GM23338 (cell line): ENCODE measurements at regions not wholly inside any gene's neighbourhood (a gene's known extent, or its start where the extent isn't known, plus 50 kb on each side); places are given as distances from the start of the nearest gene placed in this dataset.

Source experiments
- ATAC-seq: fragments of 200-7000 bp; cut with Tn5 transposase; 3 replicates; pipeline ENCODE4 v1.9.1; 2020
- DNase-seq: peaks from one replicate; pipeline ENCODE4 v3.0.0-alpha.2; 2015; ENCODE audit warnings: low spot score
- H2AFZ ChIP-seq: fragments of 200-600 bp; sonication (generic); 2 replicates; pipeline ENCODE4 v1.8.0; 2016; ENCODE audit warnings: antibody characterized with exemption, mild to moderate bottlenecking, moderate library complexity
- H3F3A ChIP-seq: fragments of 200-600 bp; sonication (generic); replicated peaks from 2 replicates; pipeline ENCODE4 v1.8.0; 2017; ENCODE audit warnings: antibody characterized with exemption, mixed run types, low read depth
- H3K27ac ChIP-seq: fragments of 200-600 bp; sonication (generic); 2 replicates; pipeline ENCODE4 v1.6.1; 2016; ENCODE audit warnings: low read depth
- H3K27me3 ChIP-seq: fragments of 200-600 bp; sonication (generic); 2 replicates; pipeline ENCODE4 v1.8.0; 2016; ENCODE audit warnings: mild to moderate bottlenecking, mixed run types, moderate library complexity; ENCODE audit not compliant: insufficient read depth
- H3K36me3 ChIP-seq: fragments of 200-600 bp; sonication (generic); 2 replicates; pipeline ENCODE4 v1.8.0; 2016; ENCODE audit warnings: mild to moderate bottlenecking; ENCODE audit not compliant: insufficient read depth
- H3K4me1 ChIP-seq: fragments of 200-600 bp; sonication (generic); 2 replicates; pipeline ENCODE4 v1.8.0; 2016; ENCODE audit warnings: mild to moderate bottlenecking, moderate library complexity; ENCODE audit not compliant: insufficient read depth
- H3K4me2 ChIP-seq: fragments of 200-600 bp; sonication (generic); 2 replicates; pipeline ENCODE4 v1.7.1; 2017; ENCODE audit warnings: mixed run types
- H3K4me3 ChIP-seq: fragments of 200-600 bp; sonication (generic); 2 replicates; pipeline ENCODE4 v1.6.1; 2016; ENCODE audit warnings: mixed run types
- H3K79me2 ChIP-seq: fragments of 200-600 bp; sonication (generic); replicated peaks from 2 replicates; pipeline ENCODE4 v1.8.0; 2017; ENCODE audit warnings: mild to moderate bottlenecking; ENCODE audit not compliant: insufficient read depth
- H3K9me2 ChIP-seq: fragments of 200-600 bp; sonication (generic); 2 replicates; pipeline ENCODE4 v1.8.0; 2017; ENCODE audit not compliant: insufficient read depth
- H4K20me1 ChIP-seq: fragments of 200-600 bp; sonication (generic); replicated peaks from 2 replicates; pipeline ENCODE4 v1.8.0; 2017; ENCODE audit warnings: mild to moderate bottlenecking; ENCODE audit not compliant: insufficient read depth
- H3K27ac Mint-ChIP-seq: 2 replicates; pipeline ENCODE4 v1.8.0; 2020; ENCODE audit warnings: inconsistent platforms, mild to moderate bottlenecking, moderate library complexity, mixed read lengths
- H3K27me3 Mint-ChIP-seq: 3 replicates; pipeline ENCODE4 v1.8.0; 2022; ENCODE audit warnings: low read depth, mild to moderate bottlenecking, moderate library complexity, mixed read lengths, inconsistent platforms; ENCODE audit not compliant: insufficient read depth, poor library complexity
- H3K36me3 Mint-ChIP-seq: 3 replicates; pipeline ENCODE4 v1.8.0; 2021; ENCODE audit warnings: low read depth, mild to moderate bottlenecking, inconsistent platforms, moderate library complexity, mixed read lengths
- H3K4me1 Mint-ChIP-seq: 3 replicates; pipeline ENCODE4 v1.8.0; 2020; ENCODE audit warnings: mild to moderate bottlenecking, inconsistent platforms, mixed read lengths
- H3K4me3 Mint-ChIP-seq: 3 replicates; pipeline ENCODE4 v1.8.0; 2021; ENCODE audit warnings: moderate library complexity, mild to moderate bottlenecking, inconsistent platforms, mixed read lengths
- H3K9me3 Mint-ChIP-seq: 3 replicates; pipeline ENCODE4 v1.8.0; 2020; ENCODE audit warnings: moderate library complexity, mild to moderate bottlenecking, inconsistent platforms, mixed read lengths
- CREB1 ChIP-seq: fragments of 250-450 bp; sonication (Bioruptor Pico); IDR thresholded peaks from 2 replicates; pipeline ENCODE4 v1.5.0; 2020; ENCODE audit warnings: low read depth, mild to moderate bottlenecking, moderate library complexity
- CTCF ChIP-seq, 2 experiments: fragments of 200-600 bp in 1 of 2; sonication (generic) in 1 of 2; conservative IDR thresholded peaks; 2 replicates each; pipeline versions ENCODE4 v1.5.1 to v1.6.1; 2016 to 2017; ENCODE audit warnings: antibody characterized with exemption in 2 of 2, low read depth in 2 of 2, mild to moderate bottlenecking in 2 of 2, moderate library complexity in 1 of 2
- JUNB ChIP-seq: IDR thresholded peaks from one replicate; pipeline ENCODE4 v1.6.1; 2016; ENCODE audit warnings: antibody characterized with exemption; ENCODE audit not compliant: unreplicated experiment
- NANOG ChIP-seq: IDR thresholded peaks from 2 replicates; pipeline ENCODE4 v1.6.1; 2016; ENCODE audit warnings: antibody characterized with exemption, borderline replicate concordance
- POLR2AphosphoS5 ChIP-seq: IDR thresholded peaks from 2 replicates; pipeline ENCODE4 v1.6.1; 2016; ENCODE audit warnings: antibody characterized with exemption, low read depth
- REST ChIP-seq: IDR thresholded peaks from one replicate; pipeline ENCODE4 v1.6.1; 2018; ENCODE audit warnings: antibody characterized with exemption; ENCODE audit not compliant: unreplicated experiment
- ZNF331 ChIP-seq: fragments of 250-450 bp; sonication (Bioruptor Pico); IDR thresholded peaks from 2 replicates; pipeline ENCODE4 v1.5.0; 2020; ENCODE audit warnings: low read depth, mild to moderate bottlenecking, moderate library complexity

- peaks cover 2% of the 10 kb centered on the region for H3K27me3 Mint-ChIP-seq
- no peaks in the 10 kb centered on the region for H3K4me1 ChIP-seq
- no peak overlapping the region for H3K4me3 ChIP-seq
- TF ChIP-seq POLR2AphosphoS5 (no peak), NANOG (no peak), JUNB (no peak), REST (no peak), CTCF (conservative IDR thresholded peaks at IDR 0.05; ENCODE audit: low read depth in 2 of 2) (no peak)
- H3K4me2 ChIP-seq: no peak overlapping the region
- H3K9me2 ChIP-seq: 0 out of 2 replicates have a peak, but pooled peaks cover 5% of the 10 kb centered on the region
- H3K79me2 ChIP-seq: no peaks in the 10 kb centered on the region
- H3K36me3 Mint-ChIP-seq: peaks cover 4% of the 10 kb centered on the region; the same call in 2 of the 3 replicates
- DNase-seq: no peak
- H3K9me3 Mint-ChIP-seq: peaks cover 10% of the 10 kb centered on the region
- no peaks in the 10 kb centered on the region for H4K20me1 ChIP-seq
- H2AFZ ChIP-seq: no peak overlapping the region
- no peak overlapping the region for H3K27ac ChIP-seq
- H3K4me3 Mint-ChIP-seq: no peak overlapping the region
- H3K27ac Mint-ChIP-seq: no peak overlapping the region
- no peaks in the 10 kb centered on the region for H3K36me3 ChIP-seq
- ATAC-seq: no peak
- H3K27me3 ChIP-seq: no peaks in the 10 kb centered on the region
- H3K4me1 Mint-ChIP-seq: peaks cover 4% of the 10 kb centered on the region
- no peaks in the 10 kb centered on the region for H3F3A ChIP-seq
Observed at GRCh38 chr21:41584603-41585176, 76.7 kb upstream of the TMPRSS2 start.

GRCh38 chr21:41583274-41583790 is 75.4 kb upstream of the TMPRSS2 start:
- Mint-ChIP-seq H3K27ac (no peak overlapping the region), H3K9me3 (peaks cover 14% of the 10 kb centered on the region), H3K4me1 (peaks cover 4% of the 10 kb centered on the region), H3K27me3 (peaks cover 2% of the 10 kb centered on the region), H3K36me3 (no peaks in the 10 kb centered on the region), H3K4me3 (no peak overlapping the region)
- Histone ChIP-seq H3K79me2 (no peaks in the 10 kb centered on the region), H3F3A (no peaks in the 10 kb centered on the region), H3K9me2 (no peaks in the 10 kb centered on the region), H3K36me3 (no peaks in the 10 kb centered on the region), H2AFZ (peak overlapping the region; percentile 74), H3K27ac (no peak overlapping the region), H4K20me1 (no peaks in the 10 kb centered on the region), H3K4me1 (no peaks in the 10 kb centered on the region), H3K4me3 (no peak overlapping the region), H3K4me2 (no peak overlapping the region), H3K27me3 (no peaks in the 10 kb centered on the region)
- DNase-seq (no peak), ATAC-seq (peak; percentile 58)
- TF ChIP-seq NANOG: no peak
- no peak for TF ChIP-seq POLR2AphosphoS5
- TF ChIP-seq ZNF331: no peak
- TF ChIP-seq CREB1 (CRISPR knock-in tag): no peak
- TF ChIP-seq JUNB: no peak
- TF ChIP-seq REST: no peak
- TF ChIP-seq CTCF (conservative IDR thresholded peaks at IDR 0.05; ENCODE audit: low read depth in 2 of 2): no peak
